Thyroid gland (tissue), 4 donors: ENCODE measurements at regions not wholly inside any gene's neighbourhood (a gene's known extent, or its start where the extent isn't known, plus 50 kb on each side); places are given as distances from the start of the nearest gene placed in this dataset.

Source experiments
- DNase-seq, 2 donors: peaks; one replicate each; pipeline ENCODE4 v3.0.0-alpha.2; 2019
- H3K27ac ChIP-seq, 3 donors: fragments of 200-600 bp; sonication (generic); 1 replicate in 2 of 3; 2 replicates in 1 of 3; pipeline ENCODE4 v1.5.1; 2016 to 2019; ENCODE audit warnings: mild to moderate bottlenecking in 1 of 3, moderate library complexity in 1 of 3
- H3K27me3 ChIP-seq: fragments of 200-600 bp; sonication (generic); one replicate; pipeline ENCODE4 v1.5.1; 2019
- H3K36me3 ChIP-seq, 2 donors: fragments of 200-600 bp; sonication (generic); one replicate each; pipeline ENCODE4 v1.5.1; 2016 to 2019
- H3K4me1 ChIP-seq, 2 donors: fragments of 200-600 bp; sonication (generic); one replicate each; pipeline ENCODE4 v1.5.1; 2017 to 2019
- H3K4me3 ChIP-seq, 3 donors: fragments of 200-600 bp; sonication (generic); replicated peaks in 1 of 3; 1 replicate in 2 of 3; 2 replicates in 1 of 3; pipeline ENCODE4 v1.5.1; 2016; ENCODE audit warnings: mild to moderate bottlenecking in 1 of 3
- H3K9me3 ChIP-seq: fragments of 200-600 bp; sonication (generic); one replicate; pipeline ENCODE4 v1.5.1; 2017
- CTCF ChIP-seq, 6 experiments: fragments of 200-600 bp in 3 of 6; fragments of 450-650 bp in 3 of 6; sonication (generic) in 3 of 6; IDR thresholded peaks; one replicate each; pipeline ENCODE4 v1.5.1; 2016 to 2019; ENCODE audit warnings: antibody characterized with exemption in 6 of 6, mild to moderate bottlenecking in 2 of 6, inconsistent platforms in 1 of 6, moderate library complexity in 1 of 6
- POLR2A ChIP-seq, 2 donors: fragments of 450-650 bp; IDR thresholded peaks; one replicate each; pipeline ENCODE4 v1.6.1; 2017; ENCODE audit warnings: antibody characterized with exemption in 2 of 2, mild to moderate bottlenecking in 2 of 2, moderate library complexity in 1 of 2
- WGBS, 2 donors: methylation state at CpG; one replicate each; pipeline ENCODE4 v1.1.5; 2017; 5-methylcytosine and 5-hydroxymethylcytosine counted together
- intact Hi-C: fragments of 100-400 bp; cut with DNase I; formaldehyde crosslinking; loops from one replicate; pipeline ENCODE4 v1.15.1; 2023

- no peaks in the 10 kb centered on the region for H3K9me3 ChIP-seq
- no peaks in the 10 kb centered on the region for H3K27me3 ChIP-seq
- H3K36me3 ChIP-seq: no peaks in the 10 kb centered on the region
- TF ChIP-seq CTCF (IDR thresholded peaks at IDR 0.05) (no peak), POLR2A (IDR thresholded peaks at IDR 0.05) (no peak)
- no peak overlapping the region for H3K27ac ChIP-seq
- H3K4me3 ChIP-seq: no peak overlapping the region
- intact Hi-C loops: no loop called here
- 90 to 96% methylated on average over 1 of the region's 1 CpG for WGBS, 2 donors
- peaks cover 0 to 5% of the 10 kb centered on the region in 2 donors for H3K4me1 ChIP-seq
- DNase-seq: no peak
These were observed 110.7 kb upstream of the TANK start for GRCh38 chr2:161049559-161049958.

GRCh38 chr2:161052214-161052613, 108.0 kb upstream of the TANK start:
- TF ChIP-seq POLR2A (IDR thresholded peaks at IDR 0.05) (no peak), CTCF (IDR thresholded peaks at IDR 0.05) (no peak)

GRCh38 chr2:161055289-161055688, 104.9 kb upstream of the TANK start:
- no peak overlapping the region for H3K27ac ChIP-seq
- DNase-seq: no peak
- H3K4me3 ChIP-seq: no peak overlapping the region
- H3K4me1 ChIP-seq: no peaks in the 10 kb centered on the region
- no peaks in the 10 kb centered on the region for H3K27me3 ChIP-seq
- H3K36me3 ChIP-seq: no peaks in the 10 kb centered on the region
- TF ChIP-seq CTCF (IDR thresholded peaks at IDR 0.05): no peak
- TF ChIP-seq POLR2A (IDR thresholded peaks at IDR 0.05): no peak
- no peaks in the 10 kb centered on the region for H3K9me3 ChIP-seq
- intact Hi-C loops: no loop called here

More at GRCh38 chr2:161052214-161052613, 108.0 kb upstream of the TANK start:
- Histone ChIP-seq H3K4me1 (no peaks in the 10 kb centered on the region), H3K4me3 (no peak overlapping the region), H3K27ac (no peak overlapping the region), H3K27me3 (no peaks in the 10 kb centered on the region), H3K36me3 (no peaks in the 10 kb centered on the region), H3K9me3 (no peaks in the 10 kb centered on the region)
- WGBS, 2 donors: 90 to 91% methylated on average over 1 of the region's 1 CpG
- DNase-seq: no peak
- intact Hi-C loops: no loop called here

- intact Hi-C loops: no loop called here
- 68 to 90% methylated on average over 1 of the region's 1 CpG for WGBS, 2 donors
- H3K4me1 ChIP-seq: peaks cover 0 to 10% of the 10 kb centered on the region in 2 donors
- no peak for TF ChIP-seq POLR2A (IDR thresholded peaks at IDR 0.05)
- no peak for TF ChIP-seq CTCF (IDR thresholded peaks at IDR 0.05)
- no peaks in the 10 kb centered on the region for H3K9me3 ChIP-seq
- no peak overlapping the region for H3K4me3 ChIP-seq
- H3K27ac ChIP-seq: no peak overlapping the region
- no peak for DNase-seq
- no peaks in the 10 kb centered on the region for H3K27me3 ChIP-seq
- H3K36me3 ChIP-seq: no peaks in the 10 kb centered on the region
These were observed 100.8 kb upstream of the TANK start for GRCh38 chr2:161059388-161059787.

- intact Hi-C loops: no loop called here
- TF ChIP-seq CTCF (IDR thresholded peaks at IDR 0.05) (no peak), POLR2A (IDR thresholded peaks at IDR 0.05) (no peak)
- no peaks in the 10 kb centered on the region for H3K36me3 ChIP-seq
These were observed 98.4 kb upstream of the TANK start for GRCh38 chr2:161061786-161062185.

More at GRCh38 chr2:161061786-161062185, 98.4 kb upstream of the TANK start:
- Histone ChIP-seq H3K4me3 (no peak overlapping the region), H3K27ac (no peak overlapping the region), H3K4me1 (peaks cover 0 to 10% of the 10 kb centered on the region in 2 donors), H3K9me3 (no peaks in the 10 kb centered on the region), H3K27me3 (no peaks in the 10 kb centered on the region)
- DNase-seq: no peak
- 48 to 55% methylated on average over 4 of the region's 4 CpGs for WGBS, 2 donors
